HG02943 (cell line): ENCODE measurements at regions not wholly inside any gene's neighbourhood (a gene's known extent, or its start where the extent isn't known, plus 50 kb on each side); places are given as distances from the start of the nearest gene placed in this dataset.
"Not testable (repeated sequence)": the region's sequence is repeated elsewhere in the genome, so short reads cannot be mapped to it uniquely, and the experiment has no call there.

ENCODE experiments used
- ATAC-seq: cut with Tn5 transposase; IDR thresholded peaks from one replicate; pipeline ENCODE4 v1.9.1; 2021; ENCODE audit warnings: mild to moderate bottlenecking, low read depth, moderate library complexity; ENCODE audit not compliant: unreplicated experiment

DNA sequence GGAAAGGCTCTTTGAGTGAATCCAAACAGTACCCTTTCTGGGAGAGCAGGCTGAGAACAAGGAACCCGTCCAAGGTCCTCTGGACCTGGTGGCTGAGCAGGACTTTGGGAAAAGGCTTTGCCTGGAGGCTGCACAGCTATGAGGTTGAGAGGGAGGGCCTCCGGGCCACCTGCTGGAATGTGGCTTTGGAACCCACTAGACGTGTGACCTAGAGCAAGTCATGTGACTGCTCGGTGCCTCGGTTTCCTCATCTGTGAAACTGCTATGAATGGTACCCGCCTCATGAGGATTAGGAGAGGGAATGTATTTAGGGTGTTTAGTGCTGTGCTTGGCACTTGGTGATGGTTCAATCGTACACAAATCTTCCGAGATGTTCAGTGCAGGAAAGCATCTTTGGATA is 50.4 kb downstream of the HAPSTR1 start:
- ATAC-seq = no peak

DNA sequence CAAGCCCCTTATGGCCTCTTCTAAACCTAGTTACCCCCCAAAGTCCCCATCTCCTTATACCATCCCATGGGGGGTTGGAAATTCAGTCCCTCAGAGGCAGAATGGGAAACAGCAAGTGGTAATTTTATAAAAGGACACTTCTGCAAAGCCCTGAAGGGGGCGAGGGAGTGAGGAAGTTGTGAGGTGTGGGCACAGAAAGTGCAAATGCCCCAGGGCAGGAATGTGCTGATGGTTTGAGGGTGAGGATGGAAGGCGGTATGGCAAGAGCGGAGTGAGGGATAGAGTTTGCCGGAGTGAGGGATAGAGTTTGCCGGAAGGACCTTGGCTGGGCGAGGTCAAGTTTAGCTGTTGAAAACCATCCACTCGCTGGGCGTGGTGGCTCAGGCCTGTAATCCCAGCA is 52.7 kb downstream of the HAPSTR1 start:
- no peak for ATAC-seq

DNA sequence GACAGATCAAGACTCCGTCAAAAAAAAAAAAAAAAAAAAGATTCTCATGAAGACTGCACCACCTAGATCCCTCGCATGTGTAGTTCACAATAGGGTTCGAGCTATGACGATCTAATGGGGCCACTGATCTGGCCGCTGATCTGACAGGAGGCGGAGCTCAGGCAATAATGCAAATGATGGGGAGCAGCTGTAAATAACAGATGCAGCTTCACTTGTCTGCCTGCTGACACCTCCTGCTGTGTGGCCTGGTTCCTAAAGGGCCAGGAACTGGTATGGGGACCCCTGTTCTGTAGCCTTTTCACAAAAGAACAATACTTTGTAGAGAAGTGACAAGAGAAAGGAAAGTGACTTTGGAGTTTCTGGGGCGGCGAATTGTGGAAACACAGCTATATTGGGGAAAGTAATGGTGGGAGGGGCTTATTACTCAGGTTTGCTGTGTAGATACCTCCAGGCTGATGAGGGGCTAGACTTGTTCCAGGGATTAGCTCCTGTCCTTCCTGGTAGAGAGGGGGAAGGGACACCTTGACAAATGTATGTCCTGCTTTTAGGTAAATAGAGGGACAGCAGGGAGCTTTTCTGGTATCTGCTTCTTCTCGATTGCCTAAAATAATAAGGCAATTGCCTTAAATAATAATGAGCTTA is 57.1 kb downstream of the HAPSTR1 start:
- ATAC-seq = no peak

DNA sequence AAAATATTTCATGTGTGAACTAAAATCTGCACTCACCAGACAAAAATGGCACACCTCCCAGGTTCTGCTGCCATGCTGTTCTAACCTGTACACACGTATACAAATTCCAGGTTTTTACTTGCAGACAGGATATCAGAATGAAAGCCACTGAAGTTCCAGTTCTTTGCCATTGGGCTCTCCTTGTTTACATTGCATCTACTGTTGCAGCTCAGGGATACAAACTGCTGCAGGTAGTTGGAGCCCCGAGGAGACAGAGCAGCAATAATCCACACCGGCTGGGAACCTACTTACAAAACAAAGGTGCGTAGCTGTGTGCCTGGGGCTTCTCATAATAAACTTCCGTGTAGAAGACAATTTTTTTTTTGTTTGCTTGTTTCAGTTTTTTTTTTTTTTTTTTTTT is 59.6 kb downstream of the HAPSTR1 start:
- ATAC-seq = no peak

DNA sequence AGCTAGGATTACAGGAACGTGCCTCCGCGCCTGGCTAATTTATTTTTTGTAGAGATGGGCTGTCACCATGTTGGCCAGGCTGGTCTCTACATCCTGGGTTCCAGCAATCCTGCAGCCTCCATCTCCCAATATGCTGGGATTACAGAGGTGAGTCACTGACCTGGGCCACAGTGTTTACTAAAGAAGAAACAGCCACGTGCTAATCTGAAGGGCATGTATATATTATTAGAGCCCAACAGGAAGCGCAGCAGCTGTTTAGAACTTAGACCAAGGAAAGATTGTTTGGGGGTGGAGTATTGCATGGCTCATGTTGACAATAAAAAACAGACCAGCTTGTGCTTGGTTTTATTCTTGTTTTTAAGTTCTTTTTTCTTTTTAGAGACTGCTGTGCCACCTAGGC is 60.2 kb downstream of the HAPSTR1 start:
- ATAC-seq = no peak

DNA sequence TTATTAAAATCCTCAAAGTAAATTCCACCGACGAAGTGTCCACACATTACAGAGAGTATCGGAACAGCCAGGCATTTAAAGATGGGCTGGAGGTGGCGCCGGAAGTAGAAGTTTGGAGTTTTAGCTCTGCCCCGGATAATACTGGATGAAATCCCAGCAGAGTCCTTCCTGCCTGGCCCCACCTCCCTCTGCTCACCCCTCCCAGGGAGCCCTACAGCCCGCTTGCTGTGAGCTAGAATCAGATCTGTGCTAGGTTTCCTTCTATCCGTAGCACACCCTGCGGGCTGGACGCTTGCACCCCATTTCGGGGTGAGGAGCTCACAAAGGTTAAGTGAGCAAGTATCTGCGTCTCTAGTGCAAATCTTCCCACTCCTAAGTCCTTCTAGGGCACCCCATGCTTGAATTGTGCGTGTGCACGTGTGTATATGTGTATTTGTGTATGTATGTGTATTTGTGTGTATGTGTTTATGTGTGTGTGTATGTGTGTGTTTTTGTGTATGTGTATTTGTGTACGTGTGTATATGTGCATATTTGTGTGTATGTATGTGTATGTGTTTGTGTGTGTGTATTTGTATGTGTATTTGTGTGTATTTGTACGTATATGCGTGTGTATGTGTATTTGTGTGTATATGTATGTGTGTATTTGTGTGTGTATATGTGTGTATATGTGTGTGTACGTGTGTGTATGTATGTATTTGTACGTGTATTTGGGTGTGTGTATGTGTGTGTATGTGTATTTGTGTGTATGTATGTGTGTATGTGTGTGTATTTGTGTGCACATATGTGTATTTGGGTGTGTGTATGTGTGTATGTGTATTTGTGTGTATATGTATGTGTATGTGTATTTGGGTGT is 61.4 kb downstream of the HAPSTR1 start:
- no peak for ATAC-seq

DNA sequence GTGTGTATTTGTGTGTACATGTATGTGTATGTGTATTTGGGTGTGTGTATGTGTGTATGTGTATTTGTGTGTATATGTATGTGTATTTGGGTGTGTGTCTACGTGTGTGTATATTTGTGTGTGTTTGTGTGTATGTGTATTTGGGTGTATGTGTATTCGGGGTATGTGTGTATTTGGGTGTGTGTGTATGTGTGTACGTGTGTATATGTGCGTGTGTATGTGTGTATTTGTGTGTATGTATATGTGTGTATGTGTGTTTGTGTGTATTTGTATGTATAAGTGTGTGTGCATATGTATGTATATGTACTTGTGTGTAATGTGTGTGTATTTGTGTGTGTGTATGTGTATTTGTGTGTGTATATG is 62.0 kb downstream of the HAPSTR1 start:
- ATAC-seq = no peak

DNA sequence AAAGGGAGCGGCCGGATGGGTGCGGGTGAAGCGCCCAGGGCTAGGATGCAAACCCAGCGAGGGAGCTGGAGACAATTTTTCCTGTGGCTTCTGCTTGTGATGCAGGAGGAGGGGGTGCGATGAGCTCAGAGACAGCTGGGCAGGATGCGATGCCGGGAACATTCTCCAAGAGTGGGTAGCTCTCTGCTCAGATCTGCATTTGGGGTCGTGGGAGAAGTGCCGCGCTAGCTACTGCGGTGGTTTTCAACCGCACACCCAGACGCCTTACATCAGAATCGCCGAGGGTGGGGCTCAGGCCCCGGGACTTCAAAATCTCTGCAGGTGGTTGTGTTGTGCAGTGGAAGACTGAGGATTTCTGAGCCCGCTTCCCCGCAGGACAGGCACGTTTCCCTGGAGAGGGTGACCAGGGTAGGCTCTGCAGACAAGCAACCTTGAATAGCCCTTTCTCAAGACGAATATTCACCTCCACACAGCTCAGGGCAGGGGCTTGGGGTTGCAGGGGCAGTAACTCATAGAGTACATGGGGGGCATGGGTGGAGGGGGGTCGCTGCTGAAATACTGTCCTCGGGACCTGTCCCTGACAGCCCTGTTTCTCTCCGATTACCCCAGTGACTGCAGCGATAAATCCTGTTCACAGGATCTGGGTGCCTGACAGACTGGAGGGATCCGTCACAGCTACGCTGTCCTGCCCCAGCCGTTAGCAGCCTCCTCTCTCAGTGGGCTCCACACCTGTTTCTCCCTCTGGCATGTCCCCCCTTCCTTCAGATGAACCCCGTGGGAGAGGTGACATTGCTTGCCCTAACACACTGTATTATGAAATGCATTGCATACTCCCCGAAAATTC is 63.3 kb downstream of the HAPSTR1 start:
- ATAC-seq = no peak

DNA sequence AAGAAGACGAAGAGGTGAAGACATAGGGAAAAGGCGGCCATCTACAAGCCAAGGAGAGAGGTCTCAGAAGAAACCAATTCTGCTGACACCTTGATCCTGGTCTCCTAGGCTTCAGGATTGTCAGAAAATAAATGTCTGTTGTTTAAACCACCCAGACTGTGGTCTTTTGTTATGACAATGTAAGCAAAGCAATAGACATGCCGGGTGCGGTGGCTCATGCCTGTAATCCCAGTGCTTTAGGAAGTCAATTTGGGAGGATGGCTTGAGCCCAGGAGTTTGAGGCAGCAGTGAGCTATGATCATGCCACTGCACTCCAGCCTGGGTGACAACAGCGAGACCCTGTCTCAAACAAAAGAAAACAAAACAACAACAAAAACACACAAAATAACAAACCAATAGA is 64.4 kb downstream of the HAPSTR1 start:
- ATAC-seq = no peak

DNA sequence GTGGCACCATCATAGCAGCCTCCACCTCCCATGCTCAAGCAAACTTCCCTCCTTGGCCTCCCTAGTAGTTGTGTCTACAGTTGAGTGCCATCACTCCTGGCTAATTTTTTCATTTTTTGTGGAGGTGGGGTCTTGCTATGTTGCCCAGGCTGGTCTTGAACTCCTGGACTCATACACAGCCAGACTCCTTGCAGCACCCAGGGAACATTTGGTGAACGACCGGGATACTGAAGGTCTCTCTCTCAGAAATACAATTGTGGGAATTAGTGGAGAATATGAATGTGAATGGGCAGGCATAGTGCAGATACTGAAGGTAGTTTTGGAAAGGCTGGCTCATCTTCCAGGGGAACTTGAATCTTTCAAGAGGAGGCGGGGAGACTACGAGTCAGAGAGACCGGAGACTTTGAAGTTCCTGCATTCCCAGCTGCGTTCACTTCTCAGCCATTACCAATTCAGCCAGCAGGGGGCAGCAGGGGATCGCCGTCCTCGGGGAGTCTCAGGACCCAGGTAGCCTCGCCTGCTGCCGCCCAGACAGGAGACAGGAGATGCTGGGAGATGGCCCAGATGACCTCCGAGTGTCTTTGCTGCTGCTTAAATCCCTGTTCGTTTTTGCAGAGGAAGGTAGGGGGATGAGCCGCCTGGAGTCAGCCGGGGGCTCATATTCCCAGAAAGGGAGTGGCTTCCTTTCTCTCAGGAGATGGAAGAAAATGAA is 68.6 kb downstream of the HAPSTR1 start:
- no peak for ATAC-seq

DNA sequence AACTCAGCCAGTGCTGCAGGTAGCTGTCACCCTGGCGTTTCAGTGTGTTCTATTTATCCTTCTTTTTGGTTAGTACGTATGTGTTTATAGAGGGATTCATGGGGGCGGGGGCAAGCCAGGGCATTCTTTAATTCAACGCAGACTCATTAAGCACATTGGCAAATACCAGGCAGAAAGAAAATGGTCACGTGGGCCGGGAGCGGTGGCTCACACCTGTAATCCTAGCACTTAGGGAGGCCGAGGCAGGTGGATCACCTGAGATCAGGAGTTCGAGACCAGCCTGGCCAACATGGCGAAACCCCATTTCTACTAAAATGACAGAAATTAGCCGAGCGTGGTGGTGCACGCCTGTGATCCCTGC is 69.1 kb downstream of the HAPSTR1 start:
- ATAC-seq = no peak

DNA sequence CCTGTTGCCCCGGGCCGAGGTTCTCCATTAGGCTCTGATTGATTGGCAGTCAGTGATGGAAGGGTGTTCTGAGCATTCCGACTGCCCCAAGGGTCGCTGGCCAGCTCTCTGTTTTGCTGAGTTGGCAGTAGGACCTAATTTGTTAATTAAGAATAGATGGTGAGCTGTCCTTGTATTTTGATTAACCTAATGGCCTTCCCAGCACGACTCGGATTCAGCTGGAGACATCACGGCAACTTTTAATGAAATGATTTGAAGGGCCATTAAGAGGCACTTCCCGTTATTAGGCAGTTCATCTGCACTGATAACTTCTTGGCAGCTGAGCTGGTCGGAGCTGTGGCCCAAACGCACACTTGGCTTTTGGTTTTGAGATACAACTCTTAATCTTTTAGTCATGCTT is 74.2 kb downstream of the HAPSTR1 start:
- ATAC-seq = no peak

DNA sequence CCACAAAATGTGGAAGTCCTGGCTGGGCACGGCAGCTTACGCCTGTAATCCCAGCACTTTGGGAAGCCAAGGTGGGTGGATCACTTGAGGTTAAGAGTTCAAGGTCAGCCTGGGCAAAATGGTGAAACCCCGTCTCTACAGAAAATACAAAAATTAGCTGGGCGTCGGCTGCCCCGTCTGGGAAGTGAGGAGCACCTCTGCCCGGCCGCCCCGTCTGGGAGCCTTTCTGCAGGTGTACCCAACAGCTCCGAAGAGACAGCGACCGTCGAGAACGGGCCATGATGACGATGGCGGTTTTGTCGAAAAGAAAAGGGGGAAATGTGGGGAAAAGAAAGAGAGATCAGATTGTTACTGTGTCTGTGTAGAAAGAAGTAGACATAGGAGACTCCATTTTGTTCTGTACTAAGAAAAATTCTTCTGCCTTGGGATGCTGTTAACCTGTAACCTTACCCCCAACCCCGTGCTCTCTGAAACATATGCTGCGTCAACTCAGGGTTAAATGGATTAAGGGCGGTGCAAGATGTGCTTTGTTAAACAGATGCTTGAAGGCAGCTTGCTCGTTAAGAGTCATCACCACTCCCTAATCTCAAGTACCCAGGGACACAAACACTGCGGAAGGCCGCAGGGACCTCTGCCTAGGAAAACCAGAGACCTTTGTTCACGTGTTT is 75.0 kb downstream of the HAPSTR1 start:
- ATAC-seq = not testable (repeated sequence)

DNA sequence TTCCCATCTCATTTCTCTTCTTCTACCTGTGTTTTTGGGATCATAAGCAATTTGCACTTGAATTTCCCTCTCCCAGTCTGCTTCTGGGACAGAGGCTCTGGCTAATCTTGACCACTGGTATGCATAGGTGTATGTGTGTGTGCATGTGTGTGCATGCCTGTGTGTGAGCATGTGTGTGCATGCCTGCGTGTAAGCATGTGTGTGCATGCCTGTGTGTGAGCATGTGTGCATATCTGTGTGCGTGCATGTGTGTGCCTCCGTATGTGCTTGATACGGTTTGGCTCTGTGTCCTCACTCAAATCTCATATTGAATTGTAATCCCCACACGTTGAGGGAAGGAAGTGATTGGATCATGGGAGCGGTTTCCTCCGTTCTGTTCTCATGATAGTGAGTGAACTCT is 77.7 kb downstream of the HAPSTR1 start:
- no peak for ATAC-seq

DNA sequence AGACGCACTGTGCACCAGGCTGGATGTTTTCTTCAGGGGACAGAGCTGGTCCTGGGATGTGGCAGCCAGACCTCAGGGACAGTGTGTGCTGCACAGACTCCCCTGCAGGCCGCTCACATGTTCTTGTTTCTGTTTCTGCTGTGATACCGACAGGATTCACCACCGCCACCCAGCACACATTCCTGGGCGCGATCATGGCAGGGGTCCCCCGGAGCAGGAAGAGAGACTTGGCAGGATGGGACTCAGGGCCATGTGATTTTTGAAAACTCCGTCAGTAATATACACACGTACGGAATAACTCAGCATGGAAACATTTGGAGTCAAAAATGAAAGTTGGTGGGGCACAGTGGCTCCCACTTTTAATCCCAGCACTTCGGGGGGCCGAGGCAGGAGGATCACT is 79.0 kb downstream of the HAPSTR1 start:
- no peak for ATAC-seq

DNA sequence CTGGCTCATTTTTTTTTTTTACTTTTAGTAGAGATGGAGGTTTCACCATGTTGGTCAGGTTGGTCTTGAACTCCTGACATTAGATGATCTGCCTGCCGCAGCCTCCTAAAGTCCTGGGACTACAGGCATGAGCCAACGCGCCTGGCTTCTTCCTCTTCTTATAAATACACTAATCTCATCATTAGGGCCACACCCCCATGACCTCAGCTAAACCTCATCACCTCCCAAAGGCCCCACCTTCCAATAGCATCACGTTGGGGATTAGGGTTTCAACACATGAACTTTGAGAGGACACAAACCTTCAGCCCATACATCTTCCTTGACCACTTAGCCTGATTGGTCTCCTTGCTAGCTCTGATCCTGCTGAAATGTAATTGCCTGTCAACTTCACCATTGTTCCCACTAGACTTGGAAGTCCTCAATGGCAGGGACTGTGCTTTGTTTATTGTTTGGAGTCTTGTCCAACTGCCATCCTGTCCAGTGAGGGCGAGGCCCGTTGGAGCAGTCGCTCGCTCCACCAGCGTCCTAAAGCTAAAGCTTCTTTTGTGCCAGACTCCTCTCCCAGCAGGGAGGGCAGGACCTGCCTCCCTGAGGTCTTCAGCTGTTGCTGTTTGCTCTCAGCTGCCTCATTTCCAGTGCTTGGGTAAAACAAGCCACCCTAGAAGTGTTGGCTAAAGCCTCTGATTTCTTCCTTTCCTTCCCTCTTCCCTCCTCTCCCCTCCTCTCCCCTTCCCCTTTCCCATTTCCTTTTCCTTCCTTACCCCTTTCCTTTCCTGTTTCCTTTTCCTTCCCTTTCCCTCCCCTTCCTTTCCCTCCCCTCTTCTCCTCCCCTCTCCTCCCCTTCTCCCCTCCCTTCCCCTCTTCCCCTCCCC is 85.3 kb downstream of the HAPSTR1 start:
- ATAC-seq = no peak

DNA sequence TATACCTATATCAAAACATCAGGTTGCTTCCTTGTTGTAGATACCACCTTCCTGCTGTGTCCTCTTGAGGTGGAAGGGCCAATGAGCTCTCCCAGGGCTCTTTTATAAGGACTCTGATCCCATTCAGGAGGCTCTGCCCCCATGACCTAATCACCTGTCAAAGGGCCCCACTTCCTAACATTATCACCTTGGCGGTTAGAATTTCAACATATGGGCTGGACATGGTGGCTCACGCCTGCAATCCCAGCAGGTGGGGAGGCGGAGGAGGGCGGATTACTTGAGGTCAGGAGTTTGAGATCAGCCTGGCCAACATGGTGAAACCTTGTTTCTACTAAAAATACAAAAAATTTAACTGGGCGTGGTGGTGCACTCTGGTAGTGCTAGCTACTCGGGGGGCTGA is 86.4 kb downstream of the HAPSTR1 start:
- ATAC-seq = no peak

DNA sequence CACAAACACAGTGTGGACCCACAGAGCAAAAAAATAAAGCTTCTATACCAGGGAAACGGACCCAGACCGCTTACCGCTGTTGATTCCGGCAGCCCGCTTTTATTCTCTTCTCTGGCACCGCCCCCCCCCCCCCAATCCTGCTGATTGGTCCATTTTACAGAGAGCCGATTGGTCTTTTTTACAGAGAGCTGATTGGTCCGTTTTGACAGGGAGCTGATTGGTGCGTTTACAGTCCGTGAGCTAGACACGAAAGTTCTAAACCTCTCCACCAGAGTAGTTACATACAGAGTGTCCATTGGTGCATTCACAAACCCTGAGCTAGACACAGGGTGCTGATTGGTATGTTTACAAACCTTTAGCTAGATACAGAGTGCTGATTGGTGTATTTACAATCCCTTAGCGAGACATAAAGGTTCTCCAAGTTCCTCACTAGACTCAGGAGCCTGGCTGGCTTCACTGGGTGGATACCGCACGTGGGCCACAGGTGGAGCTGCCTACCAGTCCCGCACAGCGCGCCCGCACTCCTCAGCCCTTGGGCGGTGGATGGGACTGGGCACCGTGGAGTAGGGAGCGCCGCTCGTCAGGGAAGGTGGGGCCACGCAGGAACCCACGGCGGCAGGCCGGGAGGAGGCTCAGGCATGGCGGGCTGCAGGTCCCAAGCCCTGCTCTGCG is 92.4 kb downstream of the HAPSTR1 start:
- ATAC-seq = no peak

DNA sequence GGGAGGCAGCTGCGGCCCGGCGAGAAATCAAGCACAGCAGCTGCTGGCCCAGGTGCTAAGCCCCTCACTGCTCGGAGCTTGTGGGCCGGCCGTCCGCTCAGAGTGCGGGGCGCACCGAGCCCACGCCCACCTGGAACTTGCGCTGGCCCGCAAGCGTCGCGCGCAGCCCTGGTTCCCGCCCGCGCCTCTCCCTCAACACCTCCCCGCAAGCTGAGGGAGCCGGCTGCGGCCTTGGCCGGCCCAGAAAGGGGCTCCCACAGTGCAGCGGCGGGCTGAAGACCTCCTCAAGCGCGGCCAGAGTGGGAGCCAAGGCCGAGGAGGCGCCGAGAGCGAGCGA is 92.9 kb downstream of the HAPSTR1 start:
- ATAC-seq = no peak
